ENCODE measurements at regions not wholly inside any gene's neighbourhood (a gene's known extent, or its start where the extent isn't known, plus 50 kb on each side); places are given as distances from the start of the nearest gene placed in this dataset.

DNA sequence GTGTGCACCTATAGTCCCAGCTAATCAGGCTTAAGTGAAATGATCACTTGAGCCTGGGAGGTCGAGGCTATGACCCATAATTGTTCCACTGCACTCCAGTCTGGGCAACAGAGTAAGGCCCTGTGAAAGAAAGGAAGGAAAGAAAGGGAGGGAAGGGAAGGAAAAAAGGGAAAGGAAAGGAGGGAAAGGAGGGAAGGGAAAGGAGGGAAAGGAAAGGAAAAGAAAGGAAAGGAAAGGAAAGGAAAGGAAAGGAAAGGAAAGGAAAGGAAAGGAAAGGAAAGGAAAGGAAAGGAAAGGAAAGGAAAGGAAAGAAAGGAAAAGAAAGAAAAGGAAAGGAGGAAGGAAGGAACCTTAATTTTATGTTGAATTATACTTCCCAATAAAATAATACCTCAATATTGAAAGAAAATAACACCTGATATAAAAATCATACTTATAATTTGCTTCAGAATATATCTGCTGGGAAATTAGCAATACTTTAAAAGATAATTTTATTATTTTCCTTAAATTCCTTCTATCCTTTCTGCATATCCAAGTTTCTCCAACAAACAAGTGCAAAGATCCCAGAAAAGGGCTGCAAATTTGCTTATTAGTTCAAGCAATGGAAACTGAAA is 177.3 kb downstream of the KLF12 start:
- no peaks in the 10 kb centered on the region for H3K27me3 ChIP-seq
- no peak for ATAC-seq
- no peaks in the 10 kb centered on the region for H3K9me3 ChIP-seq
- H3K4me1 ChIP-seq, result peaks cover 4% of the 10 kb centered on the region
- TF ChIP-seq CTCF (IDR thresholded peaks at IDR 0.05), result no peak
- H3K4me3 ChIP-seq, result no peak overlapping the region
- H3K27ac ChIP-seq, result no peak overlapping the region
- H3K36me3 ChIP-seq, result no peaks in the 10 kb centered on the region
- no peak for DNase-seq
- intact Hi-C loops (cut with DNase I), result no loop called here

- no peak overlapping the region for H3K27ac ChIP-seq
- H3K36me3 ChIP-seq, result no peaks in the 10 kb centered on the region
- H3K4me1 ChIP-seq, result peaks cover 1% of the 10 kb centered on the region
- H3K27me3 ChIP-seq, result no peaks in the 10 kb centered on the region
- TF ChIP-seq CTCF (IDR thresholded peaks at IDR 0.05), result no peak
- H3K9me3 ChIP-seq, result no peaks in the 10 kb centered on the region
- no peak for ATAC-seq
- intact Hi-C loops (cut with DNase I), result no loop called here
- no peak overlapping the region for H3K4me3 ChIP-seq
- DNase-seq, result no peak
Measured at GRCh38 chr13:73955977-73956500, 178.2 kb downstream of the KLF12 start.

DNA sequence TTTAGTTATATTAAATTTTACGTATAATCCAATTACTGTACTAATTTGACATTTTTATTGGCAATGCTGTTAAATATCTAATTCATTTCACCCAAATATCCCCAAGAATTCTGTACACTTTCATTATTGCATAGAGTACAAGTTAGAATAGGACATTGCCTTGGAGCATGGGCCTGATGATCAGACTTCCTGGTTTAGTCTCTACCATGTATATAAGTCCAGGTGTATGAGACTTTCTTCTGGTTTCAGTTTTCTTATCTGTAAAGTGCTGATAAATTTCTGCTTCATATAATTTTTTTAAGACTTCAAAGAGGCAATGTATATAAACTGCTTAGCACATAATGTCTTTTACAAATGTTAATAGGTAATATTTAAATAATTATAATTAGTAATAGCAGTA is 179.4 kb downstream of the KLF12 start:
- Histone ChIP-seq H3K27me3 (no peaks in the 10 kb centered on the region), H3K4me3 (no peak overlapping the region), H3K9me3 (no peaks in the 10 kb centered on the region), H3K27ac (no peak overlapping the region), H3K36me3 (no peaks in the 10 kb centered on the region), H3K4me1 (no peaks in the 10 kb centered on the region)
- no peak for TF ChIP-seq CTCF (IDR thresholded peaks at IDR 0.05)
- intact Hi-C loops (cut with DNase I), result no loop called here
- ATAC-seq (no peak), DNase-seq (no peak)

GRCh38 chr13:73952648-73953047 is 181.6 kb downstream of the KLF12 start:
- DNase-seq (no peak), ATAC-seq (no peak)
- Histone ChIP-seq H3K27ac (no peak overlapping the region), H3K9me3 (no peaks in the 10 kb centered on the region), H3K27me3 (no peaks in the 10 kb centered on the region), H3K4me3 (no peak overlapping the region), H3K4me1 (no peaks in the 10 kb centered on the region), H3K36me3 (no peaks in the 10 kb centered on the region)
- no peak for TF ChIP-seq CTCF (IDR thresholded peaks at IDR 0.05)
- intact Hi-C loops (cut with DNase I), result no loop called here

GRCh38 chr13:73948848-73949529 is 185.2 kb downstream of the KLF12 start:
- intact Hi-C loops (cut with DNase I), result no loop called here
- H3K27me3 ChIP-seq, result no peaks in the 10 kb centered on the region
- no peak for ATAC-seq
- no peaks in the 10 kb centered on the region for H3K36me3 ChIP-seq
- H3K27ac ChIP-seq, result no peak overlapping the region
- H3K9me3 ChIP-seq, result no peaks in the 10 kb centered on the region
- H3K4me1 ChIP-seq, result no peaks in the 10 kb centered on the region
- DNase-seq, result no peak
- no peak overlapping the region for H3K4me3 ChIP-seq
- no peak for TF ChIP-seq CTCF (IDR thresholded peaks at IDR 0.05)

Data from upper lobe of right lung (tissue), 1 donor.